PFSK-1 (cell line): ENCODE measurements at regions not wholly inside any gene's neighbourhood (a gene's known extent, or its start where the extent isn't known, plus 50 kb on each side); places are given as distances from the start of the nearest gene placed in this dataset.

Experiments
- FOXP2 ChIP-seq: optimal IDR thresholded peaks from 2 replicates; pipeline ENCODE3; 2011; ENCODE audit warnings: borderline replicate concordance, control low read depth, inconsistent platforms; ENCODE audit not compliant: insufficient read depth; ENCODE audit errors: extremely low read length, extremely low read depth
- POLR2AphosphoS5 ChIP-seq: IDR thresholded peaks from 2 replicates; pipeline ENCODE4 v1.6.1; 2012; ENCODE audit warnings: low read depth, mild to moderate bottlenecking, control low read depth, low read length, moderate library complexity
- SIN3A ChIP-seq: IDR thresholded peaks from 2 replicates; pipeline ENCODE4 v1.6.1; 2012; ENCODE audit warnings: mild to moderate bottlenecking, low read length, moderate library complexity, borderline replicate concordance; ENCODE audit not compliant: insufficient read depth
- TAF1 ChIP-seq: IDR thresholded peaks from 2 replicates; pipeline ENCODE4 v1.6.1; 2012; ENCODE audit warnings: low read length, control low read depth, borderline replicate concordance; ENCODE audit not compliant: insufficient read depth
- TF ChIP-seq, protein P1 (sequence below), 2 experiments: IDR thresholded peaks; 2 replicates each; pipeline versions ENCODE4 v1.6.1 to v1.8.0; 2011 to 2012; ENCODE audit warnings: low read depth in 2 of 2, low read length in 2 of 2, control low read depth in 1 of 2, inconsistent platforms in 1 of 2, mild to moderate bottlenecking in 1 of 2, moderate library complexity in 1 of 2; ENCODE audit not compliant: insufficient read depth in 1 of 2

DNA sequence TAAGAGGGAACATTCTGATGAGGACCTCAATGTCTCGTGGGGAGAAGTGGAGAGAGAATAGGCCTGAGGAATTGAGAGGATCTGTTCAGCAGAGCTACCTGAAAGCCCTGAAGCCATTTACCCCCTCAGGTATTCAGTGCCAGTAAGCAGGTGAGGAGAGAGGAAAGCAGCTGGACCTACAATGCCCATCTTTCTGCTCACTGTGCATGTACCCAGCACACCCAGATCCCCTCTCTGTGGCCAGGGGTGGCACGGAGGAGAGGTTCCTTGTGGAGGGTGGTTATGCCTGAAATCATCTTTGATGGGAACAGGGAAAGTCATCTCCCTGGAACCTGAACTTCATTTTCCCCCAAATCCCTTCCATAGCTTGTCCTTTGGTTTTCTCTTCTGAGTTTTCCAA, 277.8 kb upstream of the B3GAT1 start:
- TF ChIP-seq, protein P1, sequence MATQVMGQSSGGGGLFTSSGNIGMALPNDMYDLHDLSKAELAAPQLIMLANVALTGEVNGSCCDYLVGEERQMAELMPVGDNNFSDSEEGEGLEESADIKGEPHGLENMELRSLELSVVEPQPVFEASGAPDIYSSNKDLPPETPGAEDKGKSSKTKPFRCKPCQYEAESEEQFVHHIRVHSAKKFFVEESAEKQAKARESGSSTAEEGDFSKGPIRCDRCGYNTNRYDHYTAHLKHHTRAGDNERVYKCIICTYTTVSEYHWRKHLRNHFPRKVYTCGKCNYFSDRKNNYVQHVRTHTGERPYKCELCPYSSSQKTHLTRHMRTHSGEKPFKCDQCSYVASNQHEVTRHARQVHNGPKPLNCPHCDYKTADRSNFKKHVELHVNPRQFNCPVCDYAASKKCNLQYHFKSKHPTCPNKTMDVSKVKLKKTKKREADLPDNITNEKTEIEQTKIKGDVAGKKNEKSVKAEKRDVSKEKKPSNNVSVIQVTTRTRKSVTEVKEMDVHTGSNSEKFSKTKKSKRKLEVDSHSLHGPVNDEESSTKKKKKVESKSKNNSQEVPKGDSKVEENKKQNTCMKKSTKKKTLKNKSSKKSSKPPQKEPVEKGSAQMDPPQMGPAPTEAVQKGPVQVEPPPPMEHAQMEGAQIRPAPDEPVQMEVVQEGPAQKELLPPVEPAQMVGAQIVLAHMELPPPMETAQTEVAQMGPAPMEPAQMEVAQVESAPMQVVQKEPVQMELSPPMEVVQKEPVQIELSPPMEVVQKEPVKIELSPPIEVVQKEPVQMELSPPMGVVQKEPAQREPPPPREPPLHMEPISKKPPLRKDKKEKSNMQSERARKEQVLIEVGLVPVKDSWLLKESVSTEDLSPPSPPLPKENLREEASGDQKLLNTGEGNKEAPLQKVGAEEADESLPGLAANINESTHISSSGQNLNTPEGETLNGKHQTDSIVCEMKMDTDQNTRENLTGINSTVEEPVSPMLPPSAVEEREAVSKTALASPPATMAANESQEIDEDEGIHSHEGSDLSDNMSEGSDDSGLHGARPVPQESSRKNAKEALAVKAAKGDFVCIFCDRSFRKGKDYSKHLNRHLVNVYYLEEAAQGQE (IDR thresholded peaks at IDR 0.05; ENCODE audit: insufficient read depth in 1 of 2, low read depth in 2 of 2, low read length in 2 of 2) = no peak
- no peak for TF ChIP-seq SIN3A
- TF ChIP-seq POLR2AphosphoS5 = no peak
- no peak for TF ChIP-seq TAF1
- TF ChIP-seq FOXP2 = no peak
